B cell (primary cell): ENCODE measurements at regions not wholly inside any gene's neighbourhood (a gene's known extent, or its start where the extent isn't known, plus 50 kb on each side); places are given as distances from the start of the nearest gene placed in this dataset.

Experiments
- EZH2 ChIP-seq: IDR thresholded peaks from 2 replicates; pipeline ENCODE4 v1.6.1; 2012; ENCODE audit warnings: borderline replicate concordance, low read depth, mild to moderate bottlenecking, moderate library complexity, low read length; ENCODE audit not compliant: insufficient read depth, poor library complexity, severe bottlenecking
- TF ChIP-seq, protein P1 (sequence below): fragments of 200-600 bp; IDR thresholded peaks from one replicate; pipeline ENCODE4 v1.8.0; 2022; ENCODE audit warnings: antibody characterized with exemption, mild to moderate bottlenecking

DNA sequence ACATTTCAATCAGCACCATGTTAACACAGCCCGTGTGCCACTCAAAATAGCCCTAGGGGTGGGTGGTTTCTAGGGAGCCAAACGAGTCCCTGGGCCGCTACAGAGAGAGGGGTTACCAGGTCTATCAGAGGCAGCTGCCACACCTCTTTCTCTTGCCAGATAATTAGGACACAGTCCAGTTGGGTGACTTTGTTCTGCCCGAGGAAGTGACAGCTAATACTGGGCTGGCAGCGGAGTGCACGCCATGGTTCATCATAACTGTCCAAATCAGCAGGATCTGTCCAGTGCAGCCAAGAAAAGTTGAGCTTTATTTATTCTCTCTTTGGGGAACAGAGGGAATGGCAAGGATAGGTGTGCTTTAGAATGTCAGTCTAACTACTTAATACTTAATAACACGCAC is 583.8 kb downstream of the BRINP1 start:
- TF ChIP-seq, protein P1, sequence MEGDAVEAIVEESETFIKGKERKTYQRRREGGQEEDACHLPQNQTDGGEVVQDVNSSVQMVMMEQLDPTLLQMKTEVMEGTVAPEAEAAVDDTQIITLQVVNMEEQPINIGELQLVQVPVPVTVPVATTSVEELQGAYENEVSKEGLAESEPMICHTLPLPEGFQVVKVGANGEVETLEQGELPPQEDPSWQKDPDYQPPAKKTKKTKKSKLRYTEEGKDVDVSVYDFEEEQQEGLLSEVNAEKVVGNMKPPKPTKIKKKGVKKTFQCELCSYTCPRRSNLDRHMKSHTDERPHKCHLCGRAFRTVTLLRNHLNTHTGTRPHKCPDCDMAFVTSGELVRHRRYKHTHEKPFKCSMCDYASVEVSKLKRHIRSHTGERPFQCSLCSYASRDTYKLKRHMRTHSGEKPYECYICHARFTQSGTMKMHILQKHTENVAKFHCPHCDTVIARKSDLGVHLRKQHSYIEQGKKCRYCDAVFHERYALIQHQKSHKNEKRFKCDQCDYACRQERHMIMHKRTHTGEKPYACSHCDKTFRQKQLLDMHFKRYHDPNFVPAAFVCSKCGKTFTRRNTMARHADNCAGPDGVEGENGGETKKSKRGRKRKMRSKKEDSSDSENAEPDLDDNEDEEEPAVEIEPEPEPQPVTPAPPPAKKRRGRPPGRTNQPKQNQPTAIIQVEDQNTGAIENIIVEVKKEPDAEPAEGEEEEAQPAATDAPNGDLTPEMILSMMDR, result no peak
- TF ChIP-seq EZH2, result no peak
